Muscle of back (tissue), 3 donors: ENCODE measurements at regions not wholly inside any gene's neighbourhood (a gene's known extent, or its start where the extent isn't known, plus 50 kb on each side); places are given as distances from the start of the nearest gene placed in this dataset.

Experiments
- DNase-seq, 3 donors: peaks; one replicate each; pipeline versions ENCODE4 v3.0.0 to v3.0.0-alpha.2; 2013

GRCh38 chr1:10962483-10962882 is 50.0 kb upstream of the TARDBP start:
- no peak for DNase-seq
